B cell (primary cell): ENCODE measurements at regions not wholly inside any gene's neighbourhood (a gene's known extent, or its start where the extent isn't known, plus 50 kb on each side); places are given as distances from the start of the nearest gene placed in this dataset.

ENCODE experiments used
- ATAC-seq: fragments of 200-7000 bp; cut with Tn5 transposase; one replicate; pipeline ENCODE4 v1.10.0; 2021; ENCODE audit warnings: low read depth, mild to moderate bottlenecking, moderate number of reproducible peaks, moderate library complexity
- CTCF ChIA-PET: fragments of 350-600 bp; sonication (Branson Sonifier 250); formaldehyde crosslinking; loops from one replicate; lab custom pipeline; 2021; ENCODE audit warnings: antibody characterized with exemption, inconsistent platforms; lab: Charles Lee
- POLR2A ChIA-PET: fragments of 350-600 bp; sonication (Branson Sonifier 250); formaldehyde crosslinking; loops from one replicate; lab custom pipeline; 2021; ENCODE audit warnings: antibody characterized with exemption; lab: Charles Lee
- DNase-seq: peaks from one replicate; pipeline ENCODE4 v3.0.0; 2013
- H2AFZ ChIP-seq: 2 replicates; pipeline ENCODE4 v1.6.1; 2012; ENCODE audit warnings: mild to moderate bottlenecking, low read depth, low read length; ENCODE audit not compliant: insufficient read depth, poor library complexity, severe bottlenecking
- H3K27ac ChIP-seq, 2 donors: 1 replicate in 1 of 2; 2 replicates in 1 of 2; pipeline ENCODE4 v1.5.1; 2012 to 2013; ENCODE audit warnings: low read length in 2 of 2, mild to moderate bottlenecking in 2 of 2, moderate library complexity in 1 of 2
- H3K27me3 ChIP-seq, 4 experiments: fragments of 200-600 bp in 1 of 4; sonication (generic) in 1 of 4; replicated peaks in 1 of 4; 1 replicate in 2 of 4; 2 replicates in 2 of 4; pipeline versions ENCODE4 v1.6.1 to v1.7.0; 2013 to 2016; ENCODE audit warnings: low read length in 3 of 4, mild to moderate bottlenecking in 2 of 4, mixed read lengths in 1 of 4, moderate library complexity in 1 of 4; ENCODE audit not compliant: insufficient read depth in 4 of 4, control insufficient read depth in 3 of 4; ENCODE audit errors: control extremely low read depth in 1 of 4
- H3K36me3 ChIP-seq, 2 experiments: replicated peaks in 1 of 2; 1 replicate in 1 of 2; 2 replicates in 1 of 2; pipeline versions ENCODE4 v1.6.1 to v1.7.1; 2013; ENCODE audit warnings: low read length in 1 of 2; ENCODE audit not compliant: insufficient read depth in 2 of 2, control insufficient read depth in 1 of 2; ENCODE audit errors: control extremely low read depth in 1 of 2, extremely low read depth in 1 of 2
- H3K4me1 ChIP-seq, 2 donors: fragments of 200-600 bp in 1 of 2; sonication (generic) in 1 of 2; 1 replicate in 1 of 2; 2 replicates in 1 of 2; pipeline versions ENCODE4 v1.5.1 to v1.6.1; 2013 to 2017; ENCODE audit warnings: low read length in 2 of 2; ENCODE audit not compliant: control insufficient read depth in 2 of 2, insufficient read depth in 2 of 2
- H3K4me2 ChIP-seq: replicated peaks from 2 replicates; pipeline ENCODE3; 2012; ENCODE audit warnings: mild to moderate bottlenecking, low read depth, low read length; ENCODE audit not compliant: poor library complexity, severe bottlenecking
- H3K4me3 ChIP-seq, 5 experiments: fragments of 200-600 bp in 1 of 5; sonication (generic) in 1 of 5; 1 replicate in 3 of 5; 2 replicates in 2 of 5; pipeline versions ENCODE4 v1.5.1 to v1.7.0; 2011 to 2016; ENCODE audit warnings: low read length in 4 of 5, mild to moderate bottlenecking in 4 of 5, low read depth in 2 of 5, control low read depth in 1 of 5, moderate library complexity in 1 of 5; ENCODE audit not compliant: insufficient read depth in 1 of 5; ENCODE audit errors: control extremely low read depth in 1 of 5, extremely low read depth in 1 of 5
- H3K79me2 ChIP-seq: fragments of 200-600 bp; sonication (generic); one replicate; pipeline ENCODE4 v1.6.0; 2016; ENCODE audit warnings: low read length; ENCODE audit not compliant: control insufficient read depth, insufficient read depth
- H3K9ac ChIP-seq: fragments of 200-600 bp; sonication (generic); 2 replicates; pipeline ENCODE4 v1.6.1; 2017; ENCODE audit warnings: mild to moderate bottlenecking, low read length, moderate library complexity
- H3K9me3 ChIP-seq, 3 donors: one replicate each; pipeline versions ENCODE4 v1.6.1 to v1.7.1; 2013; ENCODE audit warnings: low read length in 2 of 3; ENCODE audit not compliant: control insufficient read depth in 2 of 3, insufficient read depth in 1 of 3; ENCODE audit errors: control extremely low read depth in 1 of 3
- H4K20me1 ChIP-seq: 2 replicates; pipeline ENCODE4 v1.6.0; 2012; ENCODE audit warnings: mild to moderate bottlenecking, low read length; ENCODE audit not compliant: insufficient read depth, control insufficient read depth, poor library complexity, severe bottlenecking
- H3K27ac Mint-ChIP-seq: one replicate; pipeline ENCODE4 v1.8.0; 2021; ENCODE audit warnings: mixed read lengths
- H3K27me3 Mint-ChIP-seq: one replicate; pipeline ENCODE4 v1.8.0; 2021; ENCODE audit warnings: mixed read lengths
- H3K4me1 Mint-ChIP-seq: one replicate; pipeline ENCODE4 v1.8.0; 2021; ENCODE audit warnings: mixed read lengths
- H3K4me3 Mint-ChIP-seq: one replicate; pipeline ENCODE4 v1.8.0; 2021; ENCODE audit warnings: mixed read lengths
- H3K9me3 Mint-ChIP-seq: one replicate; pipeline ENCODE4 v1.8.0; 2022; ENCODE audit warnings: mixed read lengths; ENCODE audit not compliant: insufficient read depth
- EZH2 ChIP-seq: IDR thresholded peaks from 2 replicates; pipeline ENCODE4 v1.6.1; 2012; ENCODE audit warnings: borderline replicate concordance, low read depth, mild to moderate bottlenecking, moderate library complexity, low read length; ENCODE audit not compliant: insufficient read depth, poor library complexity, severe bottlenecking
- WGBS: methylation state at CpG from one replicate; pipeline ENCODE4 v1.1.5; 2013; ENCODE audit warnings: missing lambda C conversion rate; ENCODE audit not compliant: insufficient coverage; 5-methylcytosine and 5-hydroxymethylcytosine counted together
- intact Hi-C: fragments of 100-400 bp; cut with micrococcal nuclease; formaldehyde crosslinking; loops from one replicate; pipeline ENCODE4 v1.10.0; 2022
- TF ChIP-seq, protein P1 (sequence below): fragments of 200-600 bp; IDR thresholded peaks from one replicate; pipeline ENCODE4 v1.8.0; 2022; ENCODE audit warnings: antibody characterized with exemption, mild to moderate bottlenecking

DNA sequence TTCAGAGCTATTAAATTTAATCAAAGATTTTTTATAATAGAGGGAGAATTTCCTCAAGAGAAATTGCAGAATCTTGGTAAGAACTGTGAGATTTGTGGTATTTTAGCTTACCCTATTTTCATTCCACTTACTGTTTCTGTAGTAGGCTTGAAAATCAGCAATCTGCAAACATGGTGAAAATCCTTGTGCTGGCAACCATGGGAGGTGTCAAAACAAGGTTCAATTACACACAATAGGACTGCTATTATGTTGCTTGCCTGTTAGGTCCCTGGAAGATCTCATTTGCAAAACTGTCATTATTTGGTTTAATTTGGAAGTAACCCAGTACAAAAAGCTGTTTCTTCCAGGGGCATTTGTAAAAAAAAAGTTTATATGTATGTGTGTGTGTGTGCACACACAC, 662.8 kb upstream of the SLITRK6 start:
- no peaks in the 10 kb centered on the region for H3K4me1 Mint-ChIP-seq
- no peak overlapping the region for H3K9ac ChIP-seq
- no peaks in the 10 kb centered on the region for H3K27me3 Mint-ChIP-seq
- H3K9me3 ChIP-seq: no peaks in the 10 kb centered on the region
- H3K4me2 ChIP-seq: no peak overlapping the region
- intact Hi-C loops: no loop called here
- H3K27ac Mint-ChIP-seq: no peak overlapping the region
- no peaks in the 10 kb centered on the region for H3K36me3 ChIP-seq
- no peak overlapping the region for H2AFZ ChIP-seq
- no peaks in the 10 kb centered on the region for H3K27me3 ChIP-seq
- no peaks in the 10 kb centered on the region for H3K79me2 ChIP-seq
- H3K9me3 Mint-ChIP-seq: peaks cover 3% of the 10 kb centered on the region
- ATAC-seq (no peak), DNase-seq (no peak)
- ChIA-PET CTCF (no interaction called here), POLR2A (no interaction called here)
- H3K4me3 ChIP-seq: no peak overlapping the region
- no peaks in the 10 kb centered on the region for H4K20me1 ChIP-seq
- TF ChIP-seq, protein P1, sequence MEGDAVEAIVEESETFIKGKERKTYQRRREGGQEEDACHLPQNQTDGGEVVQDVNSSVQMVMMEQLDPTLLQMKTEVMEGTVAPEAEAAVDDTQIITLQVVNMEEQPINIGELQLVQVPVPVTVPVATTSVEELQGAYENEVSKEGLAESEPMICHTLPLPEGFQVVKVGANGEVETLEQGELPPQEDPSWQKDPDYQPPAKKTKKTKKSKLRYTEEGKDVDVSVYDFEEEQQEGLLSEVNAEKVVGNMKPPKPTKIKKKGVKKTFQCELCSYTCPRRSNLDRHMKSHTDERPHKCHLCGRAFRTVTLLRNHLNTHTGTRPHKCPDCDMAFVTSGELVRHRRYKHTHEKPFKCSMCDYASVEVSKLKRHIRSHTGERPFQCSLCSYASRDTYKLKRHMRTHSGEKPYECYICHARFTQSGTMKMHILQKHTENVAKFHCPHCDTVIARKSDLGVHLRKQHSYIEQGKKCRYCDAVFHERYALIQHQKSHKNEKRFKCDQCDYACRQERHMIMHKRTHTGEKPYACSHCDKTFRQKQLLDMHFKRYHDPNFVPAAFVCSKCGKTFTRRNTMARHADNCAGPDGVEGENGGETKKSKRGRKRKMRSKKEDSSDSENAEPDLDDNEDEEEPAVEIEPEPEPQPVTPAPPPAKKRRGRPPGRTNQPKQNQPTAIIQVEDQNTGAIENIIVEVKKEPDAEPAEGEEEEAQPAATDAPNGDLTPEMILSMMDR: no peak
- TF ChIP-seq EZH2: no peak
- H3K4me3 Mint-ChIP-seq: no peak overlapping the region
- H3K4me1 ChIP-seq: no peaks in the 10 kb centered on the region
- no peak overlapping the region for H3K27ac ChIP-seq

DNA sequence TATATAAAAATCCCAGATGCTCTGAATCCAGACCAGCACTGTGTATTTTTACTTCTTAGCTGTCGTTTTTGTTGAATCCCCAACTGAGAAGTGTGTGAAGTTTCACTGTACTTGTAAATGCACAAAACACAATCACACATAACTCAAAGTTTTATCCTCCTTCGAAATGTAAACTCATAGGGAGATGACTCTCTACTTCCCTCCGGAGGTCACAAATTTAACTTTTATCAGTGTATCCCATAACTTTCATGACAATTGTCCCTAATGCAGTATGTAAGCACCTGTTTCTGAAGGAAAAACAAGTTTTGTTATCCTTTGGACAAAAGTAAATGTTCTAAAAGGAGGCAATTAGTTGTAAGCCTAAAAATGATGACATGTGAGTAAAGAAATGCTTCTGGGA, 665.0 kb upstream of the SLITRK6 start:
- Histone ChIP-seq H3K4me1 (no peaks in the 10 kb centered on the region), H3K4me3 (no peak overlapping the region), H4K20me1 (no peaks in the 10 kb centered on the region), H3K4me2 (no peak overlapping the region), H3K27ac (no peak overlapping the region), H3K9ac (no peak overlapping the region), H2AFZ (no peak overlapping the region), H3K79me2 (no peaks in the 10 kb centered on the region), H3K9me3 (no peaks in the 10 kb centered on the region), H3K36me3 (no peaks in the 10 kb centered on the region), H3K27me3 (no peaks in the 10 kb centered on the region)
- TF ChIP-seq, protein P1: no peak
- no peak for TF ChIP-seq EZH2
- CTCF ChIA-PET: no interaction called here
- H3K9me3 Mint-ChIP-seq: no peaks in the 10 kb centered on the region
- intact Hi-C loops: no loop called here
- no CpG with 5 or more reads among the region's 3 CpGs for WGBS
- POLR2A ChIA-PET: no interaction called here
- no peaks in the 10 kb centered on the region for H3K27me3 Mint-ChIP-seq
- H3K4me1 Mint-ChIP-seq: no peaks in the 10 kb centered on the region
- H3K4me3 Mint-ChIP-seq: no peak overlapping the region
- H3K27ac Mint-ChIP-seq: no peak overlapping the region
- DNase-seq (no peak), ATAC-seq (no peak)
